Sigmoid colon (tissue), 4 donors: ENCODE measurements at regions not wholly inside any gene's neighbourhood (a gene's known extent, or its start where the extent isn't known, plus 50 kb on each side); places are given as distances from the start of the nearest gene placed in this dataset.

ENCODE experiments used
- EP300 ChIP-seq, 4 donors: sonication (generic); formaldehyde crosslinking; IDR thresholded peaks; one replicate each; pipeline ENCODE4 v1.6.1; 2017; ENCODE audit warnings: antibody characterized with exemption in 4 of 4
- POLR2A ChIP-seq, 2 donors: fragments of 450-650 bp; IDR thresholded peaks; one replicate each; pipeline ENCODE4 v1.6.1; 2016; ENCODE audit warnings: antibody characterized with exemption in 2 of 2, mild to moderate bottlenecking in 2 of 2, moderate library complexity in 2 of 2
- POLR2AphosphoS5 ChIP-seq, 4 donors: sonication (generic); formaldehyde crosslinking; IDR thresholded peaks; one replicate each; pipeline ENCODE4 v1.6.1; 2017; ENCODE audit warnings: antibody characterized with exemption in 4 of 4
- TF ChIP-seq, protein P1 (sequence below), 4 experiments: fragments of 450-650 bp in 3 of 4; fragments of 200-600 bp in 1 of 4; IDR thresholded peaks; one replicate each; pipeline ENCODE4 v1.5.1; 2016 to 2019; ENCODE audit warnings: antibody characterized with exemption in 4 of 4, mild to moderate bottlenecking in 3 of 4, moderate library complexity in 2 of 4

DNA sequence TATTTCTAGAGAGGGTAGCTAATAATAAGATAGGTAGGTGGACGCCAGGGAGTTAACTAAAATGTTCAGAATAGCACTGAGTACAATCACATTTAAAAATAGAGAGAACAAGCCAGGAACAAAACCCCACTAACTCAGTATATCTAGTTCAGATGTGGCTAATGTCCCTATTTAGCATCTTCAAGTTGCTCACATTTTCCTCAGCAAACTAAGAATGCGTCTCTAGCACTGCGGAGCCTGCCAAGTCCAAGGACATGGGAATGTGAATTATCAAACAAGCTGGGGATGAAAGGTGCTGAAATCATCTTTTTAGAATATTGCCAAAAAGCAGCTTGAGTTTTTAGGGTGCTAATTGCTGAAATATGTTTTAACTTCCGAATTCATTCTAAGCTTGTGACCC lies 398.5 kb upstream of the FIGN start:
- TF ChIP-seq, protein P1, sequence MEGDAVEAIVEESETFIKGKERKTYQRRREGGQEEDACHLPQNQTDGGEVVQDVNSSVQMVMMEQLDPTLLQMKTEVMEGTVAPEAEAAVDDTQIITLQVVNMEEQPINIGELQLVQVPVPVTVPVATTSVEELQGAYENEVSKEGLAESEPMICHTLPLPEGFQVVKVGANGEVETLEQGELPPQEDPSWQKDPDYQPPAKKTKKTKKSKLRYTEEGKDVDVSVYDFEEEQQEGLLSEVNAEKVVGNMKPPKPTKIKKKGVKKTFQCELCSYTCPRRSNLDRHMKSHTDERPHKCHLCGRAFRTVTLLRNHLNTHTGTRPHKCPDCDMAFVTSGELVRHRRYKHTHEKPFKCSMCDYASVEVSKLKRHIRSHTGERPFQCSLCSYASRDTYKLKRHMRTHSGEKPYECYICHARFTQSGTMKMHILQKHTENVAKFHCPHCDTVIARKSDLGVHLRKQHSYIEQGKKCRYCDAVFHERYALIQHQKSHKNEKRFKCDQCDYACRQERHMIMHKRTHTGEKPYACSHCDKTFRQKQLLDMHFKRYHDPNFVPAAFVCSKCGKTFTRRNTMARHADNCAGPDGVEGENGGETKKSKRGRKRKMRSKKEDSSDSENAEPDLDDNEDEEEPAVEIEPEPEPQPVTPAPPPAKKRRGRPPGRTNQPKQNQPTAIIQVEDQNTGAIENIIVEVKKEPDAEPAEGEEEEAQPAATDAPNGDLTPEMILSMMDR (IDR thresholded peaks at IDR 0.05), result no peak
- TF ChIP-seq POLR2AphosphoS5 (IDR thresholded peaks at IDR 0.05), result no peak
- TF ChIP-seq POLR2A (IDR thresholded peaks at IDR 0.05), result no peak
- no peak for TF ChIP-seq EP300 (IDR thresholded peaks at IDR 0.05)
